WTC11 (cell line): ENCODE measurements at regions not wholly inside any gene's neighbourhood (a gene's known extent, or its start where the extent isn't known, plus 50 kb on each side); places are given as distances from the start of the nearest gene placed in this dataset.

ENCODE experiments used
- ATAC-seq: fragments of 200-7000 bp; cut with Tn5 transposase; 2 replicates; pipeline ENCODE4 v1.10.0; 2021; ENCODE audit warnings: mild to moderate bottlenecking, moderate library complexity
- CTCF ChIA-PET: fragments of 300-600 bp; sonication (Branson Sonifier 250); formaldehyde crosslinking; loops from one replicate; lab custom pipeline; 2021; ENCODE audit warnings: antibody characterized with exemption; lab: Charles Lee
- POLR2A ChIA-PET: fragments of 350-600 bp; sonication (Branson Sonifier 250); formaldehyde crosslinking; loops from one replicate; lab custom pipeline; 2021; ENCODE audit warnings: antibody characterized with exemption; lab: Charles Lee
- DNase-seq: peaks from one replicate; pipeline ENCODE4 v3.0.0; 2021; ENCODE audit warnings: low spot score
- H3K27ac Mint-ChIP-seq: 2 replicates; pipeline ENCODE4 v1.8.0; 2021; ENCODE audit warnings: mixed read lengths
- H3K27me3 Mint-ChIP-seq: 2 replicates; pipeline ENCODE4 v1.8.0; 2021; ENCODE audit warnings: low read depth, mild to moderate bottlenecking, moderate library complexity, mixed read lengths
- H3K36me3 Mint-ChIP-seq: 2 replicates; pipeline ENCODE4 v1.8.0; 2021; ENCODE audit warnings: mixed read lengths
- H3K4me1 Mint-ChIP-seq: 2 replicates; pipeline ENCODE4 v1.8.0; 2022; ENCODE audit warnings: mixed read lengths
- H3K4me3 Mint-ChIP-seq: 2 replicates; pipeline ENCODE4 v1.8.0; 2021; ENCODE audit warnings: mild to moderate bottlenecking, moderate library complexity, mixed read lengths
- H3K9me3 Mint-ChIP-seq: 2 replicates; pipeline ENCODE4 v1.8.0; 2021; ENCODE audit warnings: mixed read lengths
- E2F1 ChIP-seq: sonication (generic); formaldehyde crosslinking; IDR thresholded peaks from 2 replicates; pipeline ENCODE4 v1.8.0; 2022; ENCODE audit warnings: mild to moderate bottlenecking, missing genetic modification reagents
- E2F4 ChIP-seq: sonication (generic); formaldehyde crosslinking; IDR thresholded peaks from 2 replicates; pipeline ENCODE4 v1.8.1; 2022; ENCODE audit warnings: low read depth, mild to moderate bottlenecking, moderate library complexity, missing genetic modification reagents, borderline replicate concordance
- ELF4 ChIP-seq: sonication (generic); formaldehyde crosslinking; IDR thresholded peaks from 2 replicates; pipeline ENCODE4 v1.8.1; 2022; ENCODE audit warnings: low read depth, mild to moderate bottlenecking, moderate library complexity, missing genetic modification reagents
- FOXP4 ChIP-seq: sonication (generic); formaldehyde crosslinking; IDR thresholded peaks from 2 replicates; pipeline ENCODE4 v1.8.0; 2022; ENCODE audit warnings: mild to moderate bottlenecking, missing genetic modification reagents
- IRF2 ChIP-seq: sonication (generic); formaldehyde crosslinking; IDR thresholded peaks from 2 replicates; pipeline ENCODE4 v1.8.0; 2022; ENCODE audit warnings: low read depth, missing genetic modification reagents, borderline replicate concordance
- NR2C2 ChIP-seq: sonication (generic); formaldehyde crosslinking; IDR thresholded peaks from 2 replicates; pipeline ENCODE4 v1.8.0; 2022; ENCODE audit warnings: mild to moderate bottlenecking, missing genetic modification reagents
- OVOL2 ChIP-seq: fragments of 250-450 bp; sonication (Bioruptor Pico); IDR thresholded peaks from 2 replicates; pipeline ENCODE4 v1.9.0; 2021; ENCODE audit warnings: mild to moderate bottlenecking, borderline replicate concordance
- SMAD3 ChIP-seq: sonication (generic); formaldehyde crosslinking; IDR thresholded peaks from 2 replicates; pipeline ENCODE4 v1.8.0; 2022; ENCODE audit warnings: missing genetic modification reagents, mild to moderate bottlenecking, borderline replicate concordance
- SMAD4 ChIP-seq: sonication (generic); formaldehyde crosslinking; IDR thresholded peaks from 2 replicates; pipeline ENCODE4 v1.8.0; 2022; ENCODE audit warnings: mild to moderate bottlenecking, missing genetic modification reagents
- SOX15 ChIP-seq: fragments of 250-450 bp; sonication (Bioruptor Pico); IDR thresholded peaks from 2 replicates; pipeline ENCODE4 v1.9.0; 2021; ENCODE audit warnings: mild to moderate bottlenecking
- USF1 ChIP-seq: sonication (generic); formaldehyde crosslinking; IDR thresholded peaks from 2 replicates; pipeline ENCODE4 v1.8.0; 2022; ENCODE audit warnings: mild to moderate bottlenecking, missing genetic modification reagents
- USF2 ChIP-seq: sonication (generic); formaldehyde crosslinking; IDR thresholded peaks from 2 replicates; pipeline ENCODE4 v1.8.1; 2023; ENCODE audit warnings: mild to moderate bottlenecking, missing genetic modification reagents, moderate library complexity
- ZNF121 ChIP-seq: sonication (generic); formaldehyde crosslinking; IDR thresholded peaks from 2 replicates; pipeline ENCODE4 v1.8.0; 2023; ENCODE audit warnings: missing genetic modification reagents
- ZNF396 ChIP-seq: fragments of 250-450 bp; sonication (Bioruptor Pico); IDR thresholded peaks from 2 replicates; pipeline ENCODE4 v1.8.0; 2021; ENCODE audit warnings: mild to moderate bottlenecking, moderate library complexity, borderline replicate concordance
- ZNF671 ChIP-seq: fragments of 250-450 bp; sonication (Bioruptor Pico); IDR thresholded peaks from 2 replicates; pipeline ENCODE4 v1.8.0; 2021; ENCODE audit warnings: mild to moderate bottlenecking
- ZSCAN18 ChIP-seq: fragments of 250-450 bp; sonication (Bioruptor Pico); IDR thresholded peaks from 2 replicates; pipeline ENCODE4 v2.1.2; 2022; ENCODE audit warnings: mild to moderate bottlenecking, moderate library complexity
- TF ChIP-seq, protein P1 (sequence below): sonication (generic); formaldehyde crosslinking; IDR thresholded peaks from 2 replicates; pipeline ENCODE4 v1.8.1; 2022; ENCODE audit warnings: low read depth, missing genetic modification reagents, borderline replicate concordance
- TF ChIP-seq, protein P2 (sequence below): sonication (generic); formaldehyde crosslinking; IDR thresholded peaks from 2 replicates; pipeline ENCODE4 v1.8.0; 2022; ENCODE audit warnings: mild to moderate bottlenecking, missing genetic modification reagents
- TF ChIP-seq, protein P3 (sequence below): fragments of 250-450 bp; sonication (Bioruptor Pico); IDR thresholded peaks from 2 replicates; pipeline ENCODE4 v1.8.0; 2021; ENCODE audit warnings: mild to moderate bottlenecking
- TF ChIP-seq, protein P4 (sequence below): sonication (generic); formaldehyde crosslinking; IDR thresholded peaks from 2 replicates; pipeline ENCODE4 v1.8.0; 2023; ENCODE audit warnings: missing genetic modification reagents, mild to moderate bottlenecking, borderline replicate concordance

DNA sequence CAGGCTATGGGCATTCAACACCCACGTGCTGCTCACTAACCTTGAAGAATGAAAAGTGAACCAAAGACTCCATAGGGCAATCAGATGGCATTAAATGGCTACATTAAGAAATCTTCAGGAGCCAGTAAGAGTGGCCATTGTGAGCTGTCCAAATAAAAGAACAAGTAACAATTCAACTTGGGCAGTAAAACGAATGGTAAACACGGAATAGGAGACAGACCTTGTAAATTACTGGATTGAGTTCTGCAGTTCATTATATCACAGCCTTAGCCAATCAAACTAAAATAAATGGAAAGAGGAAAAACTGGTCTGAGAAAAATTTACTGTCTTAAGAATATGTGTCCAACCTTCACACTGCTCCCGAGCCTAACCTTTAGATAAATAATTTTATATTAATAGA, 306.5 kb upstream of the ZNF521 start:
- POLR2A ChIA-PET = no interaction called here
- H3K36me3 Mint-ChIP-seq = 0 out of 2 replicates have a peak, but pooled peaks cover 2% of the 10 kb centered on the region
- ATAC-seq = no peak
- peaks cover 15% of the 10 kb centered on the region for H3K4me1 Mint-ChIP-seq
- CTCF ChIA-PET = no interaction called here
- TF ChIP-seq SMAD4 (CRISPR knock-in tag) (no peak), USF2 (CRISPR knock-in tag) (no peak), FOXP4 (CRISPR knock-in tag) (no peak), ZNF671 (CRISPR knock-in tag) (no peak), E2F4 (CRISPR knock-in tag) (no peak), ELF4 (CRISPR knock-in tag) (no peak), SOX15 (CRISPR knock-in tag) (no peak), USF1 (no peak), ZNF121 (CRISPR knock-in tag) (no peak), NR2C2 (no peak), ZSCAN18 (no peak)
- TF ChIP-seq, protein P1, sequence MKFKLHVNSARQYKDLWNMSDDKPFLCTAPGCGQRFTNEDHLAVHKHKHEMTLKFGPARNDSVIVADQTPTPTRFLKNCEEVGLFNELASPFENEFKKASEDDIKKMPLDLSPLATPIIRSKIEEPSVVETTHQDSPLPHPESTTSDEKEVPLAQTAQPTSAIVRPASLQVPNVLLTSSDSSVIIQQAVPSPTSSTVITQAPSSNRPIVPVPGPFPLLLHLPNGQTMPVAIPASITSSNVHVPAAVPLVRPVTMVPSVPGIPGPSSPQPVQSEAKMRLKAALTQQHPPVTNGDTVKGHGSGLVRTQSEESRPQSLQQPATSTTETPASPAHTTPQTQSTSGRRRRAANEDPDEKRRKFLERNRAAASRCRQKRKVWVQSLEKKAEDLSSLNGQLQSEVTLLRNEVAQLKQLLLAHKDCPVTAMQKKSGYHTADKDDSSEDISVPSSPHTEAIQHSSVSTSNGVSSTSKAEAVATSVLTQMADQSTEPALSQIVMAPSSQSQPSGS (CRISPR knock-in tag) = no peak
- TF ChIP-seq, protein P2, sequence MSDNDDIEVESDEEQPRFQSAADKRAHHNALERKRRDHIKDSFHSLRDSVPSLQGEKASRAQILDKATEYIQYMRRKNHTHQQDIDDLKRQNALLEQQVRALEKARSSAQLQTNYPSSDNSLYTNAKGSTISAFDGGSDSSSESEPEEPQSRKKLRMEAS (CRISPR knock-in tag) = no peak
- TF ChIP-seq, protein P3, sequence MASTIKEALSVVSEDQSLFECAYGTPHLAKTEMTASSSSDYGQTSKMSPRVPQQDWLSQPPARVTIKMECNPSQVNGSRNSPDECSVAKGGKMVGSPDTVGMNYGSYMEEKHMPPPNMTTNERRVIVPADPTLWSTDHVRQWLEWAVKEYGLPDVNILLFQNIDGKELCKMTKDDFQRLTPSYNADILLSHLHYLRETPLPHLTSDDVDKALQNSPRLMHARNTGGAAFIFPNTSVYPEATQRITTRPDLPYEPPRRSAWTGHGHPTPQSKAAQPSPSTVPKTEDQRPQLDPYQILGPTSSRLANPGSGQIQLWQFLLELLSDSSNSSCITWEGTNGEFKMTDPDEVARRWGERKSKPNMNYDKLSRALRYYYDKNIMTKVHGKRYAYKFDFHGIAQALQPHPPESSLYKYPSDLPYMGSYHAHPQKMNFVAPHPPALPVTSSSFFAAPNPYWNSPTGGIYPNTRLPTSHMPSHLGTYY = no peak
- H3K27ac Mint-ChIP-seq = no peak overlapping the region
- H3K4me3 Mint-ChIP-seq = no peak overlapping the region
- DNase-seq = no peak
- H3K27me3 Mint-ChIP-seq = no peaks in the 10 kb centered on the region
- peaks cover 15% of the 10 kb centered on the region for H3K9me3 Mint-ChIP-seq

DNA sequence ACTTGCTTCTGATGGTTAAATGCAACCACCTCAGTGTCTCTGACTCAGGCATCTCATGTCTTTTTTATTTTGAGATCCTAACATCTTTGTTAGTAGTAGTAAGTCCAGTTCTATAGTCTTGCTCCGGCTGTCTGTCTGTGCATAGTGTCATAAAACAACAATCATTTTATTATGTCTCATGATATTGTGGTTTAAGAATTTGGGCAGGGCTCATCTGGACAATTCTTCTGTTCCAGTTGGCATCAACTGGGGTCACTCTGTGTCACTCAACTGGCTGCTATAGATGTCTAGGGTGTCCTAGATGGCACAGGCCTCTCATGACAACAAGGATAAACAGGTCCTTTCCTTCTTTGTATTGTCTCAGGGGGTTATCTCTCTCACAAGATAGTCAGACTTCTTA, 299.6 kb upstream of the ZNF521 start:
- POLR2A ChIA-PET = no interaction called here
- Mint-ChIP-seq H3K36me3 (0 out of 2 replicates have a peak, but pooled peaks cover 2% of the 10 kb centered on the region), H3K27ac (no peak overlapping the region), H3K9me3 (peaks cover 30% of the 10 kb centered on the region), H3K4me3 (no peak overlapping the region), H3K27me3 (no peaks in the 10 kb centered on the region), H3K4me1 (peaks cover 23% of the 10 kb centered on the region)
- ATAC-seq (no peak), DNase-seq (no peak)
- CTCF ChIA-PET = no interaction called here
- no peak for TF ChIP-seq OVOL2 (CRISPR knock-in tag)
- TF ChIP-seq SMAD3 (CRISPR knock-in tag) = no peak
- TF ChIP-seq, protein P2 (CRISPR knock-in tag) = no peak
- TF ChIP-seq IRF2 (CRISPR knock-in tag) = no peak
- no peak for TF ChIP-seq E2F1 (CRISPR knock-in tag)
- TF ChIP-seq, protein P4, sequence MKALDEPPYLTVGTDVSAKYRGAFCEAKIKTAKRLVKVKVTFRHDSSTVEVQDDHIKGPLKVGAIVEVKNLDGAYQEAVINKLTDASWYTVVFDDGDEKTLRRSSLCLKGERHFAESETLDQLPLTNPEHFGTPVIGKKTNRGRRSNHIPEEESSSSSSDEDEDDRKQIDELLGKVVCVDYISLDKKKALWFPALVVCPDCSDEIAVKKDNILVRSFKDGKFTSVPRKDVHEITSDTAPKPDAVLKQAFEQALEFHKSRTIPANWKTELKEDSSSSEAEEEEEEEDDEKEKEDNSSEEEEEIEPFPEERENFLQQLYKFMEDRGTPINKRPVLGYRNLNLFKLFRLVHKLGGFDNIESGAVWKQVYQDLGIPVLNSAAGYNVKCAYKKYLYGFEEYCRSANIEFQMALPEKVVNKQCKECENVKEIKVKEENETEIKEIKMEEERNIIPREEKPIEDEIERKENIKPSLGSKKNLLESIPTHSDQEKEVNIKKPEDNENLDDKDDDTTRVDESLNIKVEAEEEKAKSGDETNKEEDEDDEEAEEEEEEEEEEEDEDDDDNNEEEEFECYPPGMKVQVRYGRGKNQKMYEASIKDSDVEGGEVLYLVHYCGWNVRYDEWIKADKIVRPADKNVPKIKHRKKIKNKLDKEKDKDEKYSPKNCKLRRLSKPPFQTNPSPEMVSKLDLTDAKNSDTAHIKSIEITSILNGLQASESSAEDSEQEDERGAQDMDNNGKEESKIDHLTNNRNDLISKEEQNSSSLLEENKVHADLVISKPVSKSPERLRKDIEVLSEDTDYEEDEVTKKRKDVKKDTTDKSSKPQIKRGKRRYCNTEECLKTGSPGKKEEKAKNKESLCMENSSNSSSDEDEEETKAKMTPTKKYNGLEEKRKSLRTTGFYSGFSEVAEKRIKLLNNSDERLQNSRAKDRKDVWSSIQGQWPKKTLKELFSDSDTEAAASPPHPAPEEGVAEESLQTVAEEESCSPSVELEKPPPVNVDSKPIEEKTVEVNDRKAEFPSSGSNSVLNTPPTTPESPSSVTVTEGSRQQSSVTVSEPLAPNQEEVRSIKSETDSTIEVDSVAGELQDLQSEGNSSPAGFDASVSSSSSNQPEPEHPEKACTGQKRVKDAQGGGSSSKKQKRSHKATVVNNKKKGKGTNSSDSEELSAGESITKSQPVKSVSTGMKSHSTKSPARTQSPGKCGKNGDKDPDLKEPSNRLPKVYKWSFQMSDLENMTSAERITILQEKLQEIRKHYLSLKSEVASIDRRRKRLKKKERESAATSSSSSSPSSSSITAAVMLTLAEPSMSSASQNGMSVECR (CRISPR knock-in tag) = no peak
- no peak for TF ChIP-seq ZNF396 (CRISPR knock-in tag)
